K562 (cell line): ENCODE measurements at regions not wholly inside any gene's neighbourhood (a gene's known extent, or its start where the extent isn't known, plus 50 kb on each side); places are given as distances from the start of the nearest gene placed in this dataset.

ENCODE experiments used
- ATAC-seq: fragments of 200-7000 bp; cut with Tn5 transposase; 3 replicates; pipeline ENCODE4 v1.9.1; 2020; ENCODE audit warnings: moderate library complexity
- BruUV-seq: library from RNA; stranded (reverse); fragments of 400-500 nt; replicated peaks from 2 replicates; lab custom pipeline; 2021; lab: Mats Ljungman, UMichigan
- CTCF ChIA-PET: fragments of 300-600 bp; formaldehyde crosslinking; extraction: SDS; loops from one replicate; lab custom pipeline; 2021; ENCODE audit warnings: low intra/inter-chr PET ratio; lab: Yijun Ruan, JAX
- POLR2A ChIA-PET: fragments of 300-600, 350-650 bp; sonication (Branson Sonifier 250); formaldehyde crosslinking; extraction: SDS; loops from one replicate; lab custom pipeline; 2021; ENCODE audit warnings: antibody characterized with exemption, inconsistent platforms; lab: Yijun Ruan, JAX
- DNase-seq, 4 experiments: peaks; one replicate each; pipeline versions ENCODE4 v3.0.0 to v3.0.0-alpha.2; 2011 to 2018; ENCODE audit warnings: low spot score in 3 of 4, mixed read lengths in 3 of 4; ENCODE audit errors: extremely low read depth in 1 of 4
- FAIRE-seq: peaks from 2 replicates; lab custom pipeline; 2011; peaks lifted over from hg19 to GRCh38; lab: Jason Lieb, UNC
- H2AFZ ChIP-seq: 2 replicates; pipeline ENCODE4 v1.6.0; 2011; ENCODE audit warnings: low read depth, low read length, control low read depth, inconsistent platforms
- H3K27ac ChIP-seq: fragments of 200-600 bp; 3 replicates; pipeline ENCODE4 v1.8.0; 2011; ENCODE audit warnings: low read depth, mild to moderate bottlenecking, control low read depth, inconsistent platforms, low read length, moderate library complexity, mixed read lengths; ENCODE audit errors: extremely low read depth
- H3K27me3 ChIP-seq, 2 experiments: fragments of 300-600 bp in 1 of 2; 2 replicates in 1 of 2; 3 replicates in 1 of 2; pipeline versions ENCODE4 v1.6.0 to v1.8.0; 2011; ENCODE audit warnings: inconsistent platforms in 2 of 2, low read length in 2 of 2, mild to moderate bottlenecking in 1 of 2, mixed read lengths in 1 of 2, moderate library complexity in 1 of 2; ENCODE audit not compliant: control insufficient read depth in 2 of 2, insufficient read depth in 2 of 2
- H3K36me3 ChIP-seq: fragments of 300-600 bp; 3 replicates; pipeline ENCODE4 v1.8.0; 2011; ENCODE audit warnings: mild to moderate bottlenecking, low read length, inconsistent platforms; ENCODE audit not compliant: control insufficient read depth, insufficient read depth
- H3K4me1 ChIP-seq, 2 experiments: fragments of 200-600 bp in 1 of 2; replicated peaks in 1 of 2; 2 replicates in 1 of 2; 3 replicates in 1 of 2; pipeline versions ENCODE4 v1.5.1 to v1.8.0; 2011; ENCODE audit warnings: inconsistent platforms in 2 of 2, low read length in 2 of 2, mild to moderate bottlenecking in 1 of 2, mixed read lengths in 1 of 2, moderate library complexity in 1 of 2; ENCODE audit not compliant: control insufficient read depth in 2 of 2, insufficient read depth in 2 of 2
- H3K4me2 ChIP-seq: 2 replicates; pipeline ENCODE4 v1.6.1; 2011; ENCODE audit warnings: low read length, control low read depth, inconsistent platforms, mixed read lengths; ENCODE audit not compliant: insufficient read depth
- H3K4me3 ChIP-seq: fragments of 200-600 bp; sonication (generic), shearing (Covaris generic); 2 replicates; pipeline ENCODE4 v1.5.1; 2016; ENCODE audit warnings: control low read depth, inconsistent platforms
- H3K79me2 ChIP-seq: fragments of 200-600 bp; 3 replicates; pipeline ENCODE4 v1.8.0; 2011; ENCODE audit warnings: low read length, inconsistent platforms; ENCODE audit not compliant: control insufficient read depth, insufficient read depth
- H3K9ac ChIP-seq, 2 experiments: 2 replicates each; pipeline versions ENCODE4 v1.6.0 to v1.6.1; 2011; ENCODE audit warnings: low read depth in 2 of 2, low read length in 2 of 2, control low read depth in 1 of 2, inconsistent platforms in 1 of 2, mild to moderate bottlenecking in 1 of 2, mixed read lengths in 1 of 2; ENCODE audit not compliant: insufficient read depth in 1 of 2
- H3K9me1 ChIP-seq: one replicate; pipeline ENCODE4 v1.6.0; 2011; ENCODE audit warnings: inconsistent platforms, mild to moderate bottlenecking, low read length, moderate library complexity; ENCODE audit not compliant: control insufficient read depth, insufficient read depth
- H3K9me3 ChIP-seq: replicated peaks from 2 replicates; pipeline ENCODE4 v1.5.1; 2011; ENCODE audit warnings: low read depth, low read length, inconsistent platforms; ENCODE audit not compliant: control insufficient read depth, insufficient read depth
- H4K20me1 ChIP-seq: replicated peaks from 2 replicates; pipeline ENCODE4 v1.6.1; 2011; ENCODE audit warnings: low read length, inconsistent platforms, mixed read lengths; ENCODE audit not compliant: control insufficient read depth, insufficient read depth
- BRF2 ChIP-seq: IDR thresholded peaks from 3 replicates; pipeline ENCODE4 v1.6.1; 2011; ENCODE audit warnings: borderline replicate concordance, mild to moderate bottlenecking; ENCODE audit not compliant: insufficient read length, insufficient read depth
- DLX4 ChIP-seq: fragments of 250-450 bp; sonication (Bioruptor Pico); IDR thresholded peaks from 2 replicates; pipeline ENCODE4 v1.6.1; 2021; ENCODE audit warnings: mild to moderate bottlenecking
- E2F1 ChIP-seq: sonication (generic); formaldehyde crosslinking; IDR thresholded peaks from 2 replicates; pipeline ENCODE4 v1.8.1; 2023; ENCODE audit warnings: mild to moderate bottlenecking, missing genetic modification reagents, moderate library complexity
- ETS2 ChIP-seq: IDR thresholded peaks from 2 replicates; pipeline ENCODE4 v1.6.1; 2016; ENCODE audit warnings: borderline replicate concordance, missing genetic modification characterization, mild to moderate bottlenecking, moderate library complexity, missing compliant biosample characterization; ENCODE audit not compliant: poor library complexity, severe bottlenecking
- FOS ChIP-seq: IDR thresholded peaks from 3 replicates; pipeline ENCODE4 v1.6.1; 2011; ENCODE audit not compliant: insufficient read length; ENCODE audit errors: extremely low read depth
- PREB ChIP-seq: sonication (generic); formaldehyde crosslinking; IDR thresholded peaks from 2 replicates; pipeline ENCODE4 v1.8.1; 2023; ENCODE audit warnings: mild to moderate bottlenecking, missing genetic modification reagents
- SP1 ChIP-seq: sonication (generic); formaldehyde crosslinking; IDR thresholded peaks from 2 replicates; pipeline ENCODE4 v1.8.1; 2022; ENCODE audit warnings: mild to moderate bottlenecking, missing genetic modification reagents
- TARDBP ChIP-seq: fragments of 450-650 bp; IDR thresholded peaks from 2 replicates; pipeline ENCODE4 v1.6.1; 2016
- ZBTB7A ChIP-seq: IDR thresholded peaks from 2 replicates; pipeline ENCODE4 v1.6.1; 2011; ENCODE audit warnings: low read depth, mild to moderate bottlenecking, low read length, moderate library complexity, borderline replicate concordance; ENCODE audit not compliant: control insufficient read depth
- WGBS: fragments of 100-300 bp; shearing (Covaris generic); methylation state at CpG from one replicate; pipeline ENCODE4 v1.1.6; 2016; ENCODE audit warnings: low coverage, mixed read lengths; ENCODE audit not compliant: insufficient coverage; ENCODE audit errors: missing lambda C conversion rate; 5-methylcytosine and 5-hydroxymethylcytosine counted together
- in situ Hi-C: fragments of 300-500 bp; cut with MboI; formaldehyde crosslinking; loops from 4 replicates; pipeline ENCODE4 v1.15.0; 2018; ENCODE audit warnings: inconsistent platforms, mixed read lengths
- intact Hi-C: fragments of 100-400 bp; cut with micrococcal nuclease; formaldehyde crosslinking; loops from 2 replicates; pipeline ENCODE4 v1.14.2; 2022
- TF ChIP-seq, protein P1 (sequence below): fragments of 250-450 bp; sonication (Bioruptor Pico); IDR thresholded peaks from 2 replicates; pipeline ENCODE4 v1.4.0; 2020

- TF ChIP-seq, protein P1, sequence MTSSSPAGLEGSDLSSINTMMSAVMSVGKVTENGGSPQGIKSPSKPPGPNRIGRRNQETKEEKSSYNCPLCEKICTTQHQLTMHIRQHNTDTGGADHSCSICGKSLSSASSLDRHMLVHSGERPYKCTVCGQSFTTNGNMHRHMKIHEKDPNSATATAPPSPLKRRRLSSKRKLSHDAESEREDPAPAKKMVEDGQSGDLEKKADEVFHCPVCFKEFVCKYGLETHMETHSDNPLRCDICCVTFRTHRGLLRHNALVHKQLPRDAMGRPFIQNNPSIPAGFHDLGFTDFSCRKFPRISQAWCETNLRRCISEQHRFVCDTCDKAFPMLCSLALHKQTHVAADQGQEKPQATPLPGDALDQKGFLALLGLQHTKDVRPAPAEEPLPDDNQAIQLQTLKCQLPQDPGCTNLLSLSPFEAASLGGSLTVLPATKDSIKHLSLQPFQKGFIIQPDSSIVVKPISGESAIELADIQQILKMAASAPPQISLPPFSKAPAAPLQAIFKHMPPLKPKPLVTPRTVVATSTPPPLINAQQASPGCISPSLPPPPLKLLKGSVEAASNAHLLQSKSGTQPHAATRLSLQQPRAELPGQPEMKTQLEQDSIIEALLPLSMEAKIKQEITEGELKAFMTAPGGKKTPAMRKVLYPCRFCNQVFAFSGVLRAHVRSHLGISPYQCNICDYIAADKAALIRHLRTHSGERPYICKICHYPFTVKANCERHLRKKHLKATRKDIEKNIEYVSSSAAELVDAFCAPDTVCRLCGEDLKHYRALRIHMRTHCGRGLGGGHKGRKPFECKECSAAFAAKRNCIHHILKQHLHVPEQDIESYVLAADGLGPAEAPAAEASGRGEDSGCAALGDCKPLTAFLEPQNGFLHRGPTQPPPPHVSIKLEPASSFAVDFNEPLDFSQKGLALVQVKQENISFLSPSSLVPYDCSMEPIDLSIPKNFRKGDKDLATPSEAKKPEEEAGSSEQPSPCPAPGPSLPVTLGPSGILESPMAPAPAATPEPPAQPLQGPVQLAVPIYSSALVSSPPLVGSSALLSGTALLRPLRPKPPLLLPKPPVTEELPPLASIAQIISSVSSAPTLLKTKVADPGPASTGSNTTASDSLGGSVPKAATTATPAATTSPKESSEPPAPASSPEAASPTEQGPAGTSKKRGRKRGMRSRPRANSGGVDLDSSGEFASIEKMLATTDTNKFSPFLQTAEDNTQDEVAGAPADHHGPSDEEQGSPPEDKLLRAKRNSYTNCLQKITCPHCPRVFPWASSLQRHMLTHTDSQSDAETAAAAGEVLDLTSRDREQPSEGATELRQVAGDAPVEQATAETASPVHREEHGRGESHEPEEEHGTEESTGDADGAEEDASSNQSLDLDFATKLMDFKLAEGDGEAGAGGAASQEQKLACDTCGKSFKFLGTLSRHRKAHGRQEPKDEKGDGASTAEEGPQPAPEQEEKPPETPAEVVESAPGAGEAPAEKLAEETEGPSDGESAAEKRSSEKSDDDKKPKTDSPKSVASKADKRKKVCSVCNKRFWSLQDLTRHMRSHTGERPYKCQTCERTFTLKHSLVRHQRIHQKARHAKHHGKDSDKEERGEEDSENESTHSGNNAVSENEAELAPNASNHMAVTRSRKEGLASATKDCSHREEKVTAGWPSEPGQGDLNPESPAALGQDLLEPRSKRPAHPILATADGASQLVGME (CRISPR knock-in tag): no peak
- no peak for TF ChIP-seq SP1 (CRISPR knock-in tag)
- TF ChIP-seq TARDBP: no peak
- TF ChIP-seq ZBTB7A: no peak
- TF ChIP-seq, all 486 proteins: peak for 0
Measured at GRCh38 chr3:144363856-144364255, 392.2 kb downstream of the DIPK2A start (continued).

- Histone ChIP-seq H3K9ac (no peak overlapping the region), H3K27ac (no peak overlapping the region), H2AFZ (no peak overlapping the region), H3K27me3 (no peaks in the 10 kb centered on the region), H3K36me3 (no peaks in the 10 kb centered on the region), H3K4me2 (no peak overlapping the region), H4K20me1 (no peaks in the 10 kb centered on the region), H3K9me3 (peaks cover 2% of the 10 kb centered on the region; the same call in 1 of the 2 replicates), H3K9me1 (no peaks in the 10 kb centered on the region), H3K79me2 (no peaks in the 10 kb centered on the region), H3K4me3 (no peak overlapping the region), H3K4me1 (no peaks in the 10 kb centered on the region)
- DNase-seq (no peak), ATAC-seq (no peak), FAIRE-seq (no peak)
- ChIA-PET POLR2A (no interaction called here), CTCF (no interaction called here)
- 0% methylated on average over 2 of the region's 2 CpGs for WGBS
- in situ Hi-C loops: no loop called here
- intact Hi-C loops: no loop called here
- BruUV-seq: no TSS peak
- TF ChIP-seq ETS2 (no peak), BRF2 (no peak), PREB (CRISPR knock-in tag) (no peak), FOS (no peak), E2F1 (CRISPR knock-in tag) (no peak), DLX4 (CRISPR knock-in tag) (no peak)
Measured at GRCh38 chr3:144364737-144365136, 393.1 kb downstream of the DIPK2A start.
